ENCODE measurements at regions not wholly inside any gene's neighbourhood (a gene's known extent, or its start where the extent isn't known, plus 50 kb on each side); places are given as distances from the start of the nearest gene placed in this dataset.

DNA sequence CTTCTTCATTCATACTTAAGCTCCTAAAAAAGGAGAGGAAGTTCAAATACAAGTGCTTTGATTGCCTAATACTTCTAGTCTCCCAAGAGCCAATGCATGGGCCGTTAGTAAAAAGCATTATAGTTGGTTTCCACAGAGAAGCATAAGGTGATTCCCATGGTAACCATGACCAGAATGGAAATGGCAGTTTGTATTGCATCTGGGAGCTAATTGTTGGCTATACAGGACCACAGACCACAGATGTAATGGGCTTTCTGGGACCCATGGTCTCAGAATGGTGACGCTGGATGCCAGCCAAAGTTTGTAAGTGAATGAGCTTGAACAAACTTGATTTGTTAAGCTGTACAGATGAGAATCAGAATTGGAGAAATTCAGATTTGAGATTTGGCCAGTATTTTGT is 333.9 kb upstream of the C11orf87 start:
- WGBS, 2 donors (ENCODE audit: low coverage in 1 of 2), result 79 to 100% methylated on average over 1 to 2 of the region's 2 CpGs
- Histone ChIP-seq H3K9me3 (peaks cover 0 to 11% (median 0%) of the 10 kb centered on the region in 3 donors), H3K4me1 (no peaks in the 10 kb centered on the region), H3K27ac (no peak overlapping the region), H3K36me3 (no peaks in the 10 kb centered on the region), H3K27me3 (no peaks in the 10 kb centered on the region), H3K4me3 (no peak overlapping the region)
- ATAC-seq, result no peak
- no peak for TF ChIP-seq POLR2A (IDR thresholded peaks at IDR 0.05)
- TF ChIP-seq, protein P1, sequence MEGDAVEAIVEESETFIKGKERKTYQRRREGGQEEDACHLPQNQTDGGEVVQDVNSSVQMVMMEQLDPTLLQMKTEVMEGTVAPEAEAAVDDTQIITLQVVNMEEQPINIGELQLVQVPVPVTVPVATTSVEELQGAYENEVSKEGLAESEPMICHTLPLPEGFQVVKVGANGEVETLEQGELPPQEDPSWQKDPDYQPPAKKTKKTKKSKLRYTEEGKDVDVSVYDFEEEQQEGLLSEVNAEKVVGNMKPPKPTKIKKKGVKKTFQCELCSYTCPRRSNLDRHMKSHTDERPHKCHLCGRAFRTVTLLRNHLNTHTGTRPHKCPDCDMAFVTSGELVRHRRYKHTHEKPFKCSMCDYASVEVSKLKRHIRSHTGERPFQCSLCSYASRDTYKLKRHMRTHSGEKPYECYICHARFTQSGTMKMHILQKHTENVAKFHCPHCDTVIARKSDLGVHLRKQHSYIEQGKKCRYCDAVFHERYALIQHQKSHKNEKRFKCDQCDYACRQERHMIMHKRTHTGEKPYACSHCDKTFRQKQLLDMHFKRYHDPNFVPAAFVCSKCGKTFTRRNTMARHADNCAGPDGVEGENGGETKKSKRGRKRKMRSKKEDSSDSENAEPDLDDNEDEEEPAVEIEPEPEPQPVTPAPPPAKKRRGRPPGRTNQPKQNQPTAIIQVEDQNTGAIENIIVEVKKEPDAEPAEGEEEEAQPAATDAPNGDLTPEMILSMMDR (IDR thresholded peaks at IDR 0.05), result no peak
- no peak for TF ChIP-seq EP300 (IDR thresholded peaks at IDR 0.05)
- TF ChIP-seq POLR2AphosphoS5 (IDR thresholded peaks at IDR 0.05), result no peak

DNA sequence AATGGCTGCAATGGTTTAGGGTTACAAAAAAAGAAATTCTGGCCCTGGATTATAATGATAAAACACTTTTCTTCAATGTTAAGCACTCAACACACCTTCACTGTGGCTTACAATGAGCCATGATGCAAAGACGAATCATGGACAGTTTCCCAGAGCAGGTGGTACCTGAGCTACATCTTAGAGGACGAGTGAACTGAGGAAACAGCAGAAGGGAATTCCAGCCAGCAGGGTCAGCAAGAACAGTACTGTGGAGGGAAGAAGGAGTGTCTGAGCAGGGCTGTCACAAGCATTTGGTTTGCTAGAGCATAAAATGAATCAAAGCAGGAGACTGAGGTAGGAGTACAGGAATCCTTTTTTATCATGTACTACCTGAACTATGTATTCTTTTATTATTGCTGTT is 332.8 kb upstream of the C11orf87 start:
- WGBS, 2 donors (ENCODE audit: low coverage in 1 of 2), result 59 to 88% methylated on average over 1 to 2 of the region's 2 CpGs
- H3K4me3 ChIP-seq, result no peak overlapping the region
- no peaks in the 10 kb centered on the region for H3K4me1 ChIP-seq
- no peaks in the 10 kb centered on the region for H3K27me3 ChIP-seq
- no peak overlapping the region for H3K27ac ChIP-seq
- no peak for ATAC-seq
- peaks cover 0 to 3% (median 0%) of the 10 kb centered on the region in 3 donors for H3K9me3 ChIP-seq
- H3K36me3 ChIP-seq, result no peaks in the 10 kb centered on the region
- TF ChIP-seq EP300 (IDR thresholded peaks at IDR 0.05) (no peak), POLR2A (IDR thresholded peaks at IDR 0.05) (no peak), POLR2AphosphoS5 (IDR thresholded peaks at IDR 0.05) (no peak)
- TF ChIP-seq, protein P1 (IDR thresholded peaks at IDR 0.05), result no peak

DNA sequence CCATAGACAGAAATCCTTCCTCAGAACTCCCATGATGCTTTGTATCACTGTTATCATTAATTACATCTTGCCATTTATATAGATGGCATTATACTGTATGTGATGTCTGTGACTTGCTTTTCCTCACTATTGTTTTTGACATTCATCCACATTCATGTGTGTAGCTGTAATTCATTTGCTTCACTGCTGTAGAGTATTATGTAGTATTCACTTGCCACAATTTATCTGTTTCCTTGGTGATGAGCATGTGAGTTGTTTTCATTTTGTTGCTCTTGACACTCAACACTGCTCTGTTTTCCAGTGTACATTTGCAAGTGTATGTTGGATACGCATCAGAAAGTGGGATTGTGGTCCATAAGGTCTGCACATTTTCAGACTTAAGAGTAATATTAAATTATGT is 328.6 kb upstream of the C11orf87 start:
- ATAC-seq, result no peak
- TF ChIP-seq POLR2AphosphoS5 (IDR thresholded peaks at IDR 0.05) (no peak), EP300 (IDR thresholded peaks at IDR 0.05) (no peak), POLR2A (IDR thresholded peaks at IDR 0.05) (no peak)
- TF ChIP-seq, protein P1 (IDR thresholded peaks at IDR 0.05), result no peak
- no peak overlapping the region for H3K27ac ChIP-seq
- no peaks in the 10 kb centered on the region for H3K4me1 ChIP-seq
- 93 to 100% methylated on average over 1 of the region's 1 CpG for WGBS, 2 donors (ENCODE audit: low coverage in 1 of 2)
- no peaks in the 10 kb centered on the region for H3K9me3 ChIP-seq
- no peaks in the 10 kb centered on the region for H3K27me3 ChIP-seq
- no peaks in the 10 kb centered on the region for H3K36me3 ChIP-seq
- H3K4me3 ChIP-seq, result no peak overlapping the region

DNA sequence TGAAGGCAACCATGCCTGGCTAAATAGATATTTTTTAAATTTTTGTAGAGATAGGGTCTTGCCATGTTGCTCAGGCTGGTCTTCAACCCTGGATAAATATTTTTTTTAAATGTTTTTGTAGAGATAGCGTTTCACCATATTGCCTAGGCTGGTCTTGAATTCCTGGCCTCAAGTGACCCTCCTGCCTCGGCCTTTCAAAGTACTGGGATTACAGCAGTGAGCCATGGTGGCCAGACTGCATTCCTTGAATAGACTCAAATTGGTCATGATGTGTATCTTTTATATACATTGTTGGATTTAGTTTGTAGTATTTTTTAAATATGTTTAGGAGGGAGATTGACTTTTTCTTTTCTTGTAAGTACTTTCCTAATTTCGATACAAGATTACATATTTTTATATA is 325.7 kb upstream of the C11orf87 start:
- no peak overlapping the region for H3K27ac ChIP-seq
- H3K9me3 ChIP-seq, result no peaks in the 10 kb centered on the region
- WGBS, 2 donors (ENCODE audit: low coverage in 1 of 2), result 73 to 86% methylated on average over 3 of the region's 3 CpGs
- no peak overlapping the region for H3K4me3 ChIP-seq
- no peaks in the 10 kb centered on the region for H3K4me1 ChIP-seq
- H3K36me3 ChIP-seq, result no peaks in the 10 kb centered on the region
- TF ChIP-seq, protein P1 (IDR thresholded peaks at IDR 0.05), result no peak
- TF ChIP-seq POLR2A (IDR thresholded peaks at IDR 0.05), result no peak
- no peak for TF ChIP-seq EP300 (IDR thresholded peaks at IDR 0.05)
- TF ChIP-seq POLR2AphosphoS5 (IDR thresholded peaks at IDR 0.05), result no peak
- no peaks in the 10 kb centered on the region for H3K27me3 ChIP-seq
- ATAC-seq, result no peak

DNA sequence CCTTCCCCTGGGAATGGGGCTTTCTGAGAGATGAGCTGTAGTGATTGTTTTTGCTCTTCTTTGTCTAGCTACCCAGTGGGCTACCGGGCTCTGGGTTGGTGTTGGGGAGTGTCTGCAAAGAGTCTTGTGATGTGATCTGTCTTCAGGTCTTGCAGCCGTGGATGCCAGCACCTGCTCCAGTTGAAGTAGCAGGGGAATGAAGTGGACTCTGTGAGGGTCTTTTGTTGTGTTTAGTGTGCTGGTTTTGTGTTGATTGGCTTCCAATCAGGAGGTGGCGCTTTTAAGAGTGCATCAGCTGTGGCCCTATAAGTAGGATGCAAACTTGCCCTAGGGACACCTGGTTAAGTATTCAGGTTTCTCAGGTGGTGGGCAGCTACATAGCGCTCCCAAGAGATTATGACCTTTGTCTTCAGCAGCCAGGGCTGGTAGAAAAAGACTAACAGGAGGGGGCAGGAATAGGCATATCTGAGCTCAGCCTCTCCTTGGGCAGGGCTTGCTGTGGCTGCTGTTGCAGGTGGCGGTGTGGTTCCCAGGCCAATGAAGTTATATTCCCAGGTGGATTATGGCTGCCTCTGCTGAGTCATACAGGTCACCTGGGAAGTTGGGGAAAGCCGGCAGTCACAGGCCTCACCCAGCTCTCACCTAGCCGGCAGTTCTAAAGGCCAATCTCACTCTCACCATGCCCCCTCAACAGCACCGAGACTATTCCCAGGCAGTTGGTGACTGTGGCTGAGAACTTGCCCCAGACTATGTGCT is 315.7 kb upstream of the C11orf87 start:
- H3K27ac ChIP-seq, result no peak overlapping the region
- no peaks in the 10 kb centered on the region for H3K27me3 ChIP-seq
- 75 to 92% methylated on average over 2 of the region's 8 CpGs for WGBS, 2 donors (ENCODE audit: low coverage in 1 of 2)
- no peaks in the 10 kb centered on the region for H3K36me3 ChIP-seq
- no peaks in the 10 kb centered on the region for H3K9me3 ChIP-seq
- TF ChIP-seq EP300 (IDR thresholded peaks at IDR 0.05) (no peak), POLR2AphosphoS5 (IDR thresholded peaks at IDR 0.05) (no peak), POLR2A (IDR thresholded peaks at IDR 0.05) (no peak)
- TF ChIP-seq, protein P1 (IDR thresholded peaks at IDR 0.05), result no peak
- H3K4me1 ChIP-seq, result no peaks in the 10 kb centered on the region
- ATAC-seq, result no peak
- no peak overlapping the region for H3K4me3 ChIP-seq

All from gastroesophageal sphincter (tissue), 4 donors.